H9 (cell line): ENCODE measurements at regions not wholly inside any gene's neighbourhood (a gene's known extent, or its start where the extent isn't known, plus 50 kb on each side); places are given as distances from the start of the nearest gene placed in this dataset.

Source experiments
- DNase-seq: peaks from one replicate; pipeline ENCODE4 v3.0.0-alpha.2; 2017
- H2AFZ ChIP-seq: one replicate; pipeline ENCODE4 v1.6.1; 2013; ENCODE audit warnings: mild to moderate bottlenecking, low read length, control low read depth, moderate library complexity
- H2AK5ac ChIP-seq: 2 replicates; pipeline ENCODE4 v1.6.1; 2013; ENCODE audit warnings: low read length, control low read depth, mixed read lengths; ENCODE audit not compliant: insufficient read length
- H2BK120ac ChIP-seq: one replicate; pipeline ENCODE4 v1.6.1; 2013; ENCODE audit warnings: low read depth, mild to moderate bottlenecking, low read length, control low read depth, inconsistent platforms; ENCODE audit not compliant: poor library complexity, severe bottlenecking
- H2BK12ac ChIP-seq: 2 replicates; pipeline ENCODE4 v1.6.1; 2013; ENCODE audit warnings: low read length, control low read depth, mixed read lengths, low read depth; ENCODE audit not compliant: insufficient read length
- H2BK15ac ChIP-seq: 2 replicates; pipeline ENCODE4 v1.6.1; 2013; ENCODE audit warnings: low read depth, low read length, control low read depth
- H2BK20ac ChIP-seq: one replicate; pipeline ENCODE4 v1.6.1; 2013; ENCODE audit warnings: low read depth, mild to moderate bottlenecking, low read length, control low read depth, inconsistent platforms; ENCODE audit not compliant: poor library complexity, severe bottlenecking
- H2BK5ac ChIP-seq: 2 replicates; pipeline ENCODE4 v1.6.1; 2013; ENCODE audit warnings: low read length, control low read depth, mixed read lengths; ENCODE audit not compliant: insufficient read length
- H3K14ac ChIP-seq: 2 replicates; pipeline ENCODE4 v1.6.1; 2013; ENCODE audit warnings: low read length, control low read depth; ENCODE audit not compliant: insufficient read depth
- H3K18ac ChIP-seq: 2 replicates; pipeline ENCODE4 v1.6.1; 2013; ENCODE audit warnings: low read depth, mild to moderate bottlenecking, mixed read lengths, low read length, control low read depth; ENCODE audit not compliant: insufficient read length
- H3K23ac ChIP-seq: 2 replicates; pipeline ENCODE4 v1.6.1; 2013; ENCODE audit warnings: low read length, control low read depth, mixed read lengths, low read depth; ENCODE audit not compliant: insufficient read length
- H3K23me2 ChIP-seq: 2 replicates; pipeline ENCODE4 v1.6.1; 2013; ENCODE audit warnings: low read depth, mild to moderate bottlenecking, mixed read lengths, low read length, control low read depth; ENCODE audit not compliant: insufficient read length, poor library complexity, severe bottlenecking
- H3K27ac ChIP-seq: 2 replicates; pipeline ENCODE4 v1.5.1; 2013; ENCODE audit warnings: low read length, control low read depth, mixed read lengths, low read depth; ENCODE audit not compliant: insufficient read length
- H3K27me3 ChIP-seq: 2 replicates; pipeline ENCODE4 v1.6.1; 2013; ENCODE audit warnings: low read length, control low read depth, inconsistent platforms; ENCODE audit not compliant: insufficient read depth
- H3K4ac ChIP-seq: 2 replicates; pipeline ENCODE4 v1.6.1; 2013; ENCODE audit warnings: low read depth, mild to moderate bottlenecking, control low read depth, inconsistent platforms, low read length, moderate library complexity
- H3K4me1 ChIP-seq: 2 replicates; pipeline ENCODE4 v1.6.1; 2013; ENCODE audit warnings: low read length, control low read depth, inconsistent platforms; ENCODE audit not compliant: insufficient read depth
- H3K4me2 ChIP-seq: 2 replicates; pipeline ENCODE4 v1.6.1; 2013; ENCODE audit warnings: low read length, control low read depth, mixed read lengths; ENCODE audit not compliant: insufficient read length, insufficient read depth
- H3K56ac ChIP-seq: 2 replicates; pipeline ENCODE4 v1.6.1; 2013; ENCODE audit warnings: low read depth, mild to moderate bottlenecking, mixed read lengths, low read length, control low read depth; ENCODE audit not compliant: insufficient read length
- H3K79me1 ChIP-seq: 2 replicates; pipeline ENCODE4 v1.6.1; 2013; ENCODE audit warnings: low read depth, mild to moderate bottlenecking, moderate library complexity, low read length, control low read depth, inconsistent platforms; ENCODE audit not compliant: insufficient read depth, poor library complexity, severe bottlenecking
- H3K79me2 ChIP-seq: 2 replicates; pipeline ENCODE4 v1.6.1; 2013; ENCODE audit warnings: low read length, control low read depth, inconsistent platforms; ENCODE audit not compliant: insufficient read depth
- H3K9ac ChIP-seq: 2 replicates; pipeline ENCODE4 v1.6.1; 2013; ENCODE audit warnings: low read length, control low read depth, mixed read lengths; ENCODE audit not compliant: insufficient read length; ENCODE audit errors: extremely low read depth
- H3K9me3 ChIP-seq: one replicate; pipeline ENCODE4 v1.6.1; 2013; ENCODE audit warnings: low read depth, low read length, inconsistent platforms; ENCODE audit not compliant: control insufficient read depth
- H3T11ph ChIP-seq: one replicate; pipeline ENCODE4 v1.6.1; 2013; ENCODE audit warnings: mild to moderate bottlenecking, low read length, control low read depth, inconsistent platforms
- H4K20me1 ChIP-seq: one replicate; pipeline ENCODE4 v1.6.1; 2013; ENCODE audit not compliant: control insufficient read depth, insufficient read length, insufficient read depth
- H4K5ac ChIP-seq: 2 replicates; pipeline ENCODE4 v1.6.1; 2013; ENCODE audit warnings: low read depth, mild to moderate bottlenecking, mixed read lengths, low read length, control low read depth; ENCODE audit not compliant: insufficient read length
- H4K8ac ChIP-seq: replicated peaks from 2 replicates; pipeline ENCODE4 v1.6.1; 2013; ENCODE audit warnings: low read length, control low read depth, mixed read lengths, low read depth; ENCODE audit not compliant: insufficient read length
- H4K91ac ChIP-seq: 2 replicates; pipeline ENCODE4 v1.6.1; 2013; ENCODE audit warnings: low read depth, mild to moderate bottlenecking, moderate library complexity, mixed read lengths, low read length, control low read depth; ENCODE audit not compliant: insufficient read length
- H3K27ac Mint-ChIP-seq, 3 experiments: 2 replicates in 2 of 3; 3 replicates in 1 of 3; pipeline ENCODE4 v1.8.0; 2020 to 2021; ENCODE audit warnings: mixed read lengths in 3 of 3, mild to moderate bottlenecking in 1 of 3, moderate library complexity in 1 of 3
- H3K27me3 Mint-ChIP-seq: 2 replicates; pipeline ENCODE4 v1.8.0; 2021; ENCODE audit warnings: low read depth, mild to moderate bottlenecking, moderate library complexity, mixed read lengths
- H3K36me3 Mint-ChIP-seq, 3 experiments: 2 replicates in 2 of 3; 3 replicates in 1 of 3; pipeline ENCODE4 v1.8.0; 2020 to 2021; ENCODE audit warnings: low read depth in 3 of 3, mixed read lengths in 3 of 3; ENCODE audit not compliant: insufficient read depth in 1 of 3
- H3K4me1 Mint-ChIP-seq, 2 experiments: 2 replicates each; pipeline ENCODE4 v1.8.0; 2020; ENCODE audit warnings: mixed read lengths in 2 of 2
- H3K4me3 Mint-ChIP-seq, 2 experiments: 2 replicates in 1 of 2; 3 replicates in 1 of 2; pipeline ENCODE4 v1.8.0; 2020 to 2021; ENCODE audit warnings: mild to moderate bottlenecking in 2 of 2, mixed read lengths in 2 of 2, moderate library complexity in 1 of 2
- H3K9me3 Mint-ChIP-seq, 2 experiments: 2 replicates in 1 of 2; 3 replicates in 1 of 2; pipeline ENCODE4 v1.8.0; 2020; ENCODE audit warnings: mild to moderate bottlenecking in 2 of 2, mixed read lengths in 2 of 2, moderate library complexity in 1 of 2
- CTCF ChIP-seq: fragments of 200-600 bp; sonication (generic); conservative IDR thresholded peaks from 3 replicates; pipeline ENCODE4 v1.8.0; 2021; ENCODE audit warnings: antibody characterized with exemption, mild to moderate bottlenecking
- WGBS: extraction: QIAGEN DNeasy Blood & Tissue Kit; methylation state at CpG from one replicate; pipeline ENCODE4 v1.1.7; 2013; ENCODE audit warnings: missing lambda C conversion rate, low lambda C conversion rate, mixed read lengths; ENCODE audit not compliant: insufficient read length; ENCODE audit errors: extremely low coverage; 5-methylcytosine and 5-hydroxymethylcytosine counted together

GRCh38 chr5:174920906-174921550 is 196.6 kb downstream of the MSX2 start:
- no peak overlapping the region for H4K5ac ChIP-seq
- H2AFZ ChIP-seq: no peak overlapping the region
- peak overlapping the region; percentile 20 for H3K4me2 ChIP-seq
- no peak overlapping the region for H4K8ac ChIP-seq
- Mint-ChIP-seq H3K4me1 (peaks cover 29 to 34% of the 10 kb centered on the region in 2 experiments), H3K36me3 (peaks cover 0 to 3% (median 2%) of the 10 kb centered on the region in 3 experiments; a peak in 2 of 7 replicates), H3K4me3 (peak overlapping the region in 1 of 2 experiments; percentile 22; a peak in 1 of 5 replicates), H3K9me3 (no peaks in the 10 kb centered on the region; a peak in 1 of 5 replicates), H3K27me3 (peaks cover 1% of the 10 kb centered on the region; the same call in 1 of the 2 replicates), H3K27ac (peak overlapping the region in 1 of 3 experiments; percentile 44; a peak in 2 of 7 replicates)
- H3K23me2 ChIP-seq: no peaks in the 10 kb centered on the region
- no peak overlapping the region for H2BK20ac ChIP-seq
- WGBS: no CpG with 5 or more reads among the region's 8 CpGs
- no peaks in the 10 kb centered on the region for H3K79me1 ChIP-seq
- H3K9me3 ChIP-seq: no peaks in the 10 kb centered on the region
- H3K9ac ChIP-seq: no peak overlapping the region
- H2BK12ac ChIP-seq: no peak overlapping the region
- no peaks in the 10 kb centered on the region; the same call in 1 of the 2 replicates for H3K4me1 ChIP-seq
- peak; percentile 80 for DNase-seq
- no peaks in the 10 kb centered on the region for H3K27me3 ChIP-seq
- no peak for TF ChIP-seq CTCF
- no peak overlapping the region for H3K27ac ChIP-seq
- H3K23ac ChIP-seq: no peak overlapping the region
- no peaks in the 10 kb centered on the region for H3K79me2 ChIP-seq
- no peak overlapping the region for H3T11ph ChIP-seq
- no peak overlapping the region for H3K18ac ChIP-seq
- H2BK120ac ChIP-seq: no peak overlapping the region
- no peak overlapping the region for H3K56ac ChIP-seq
- H4K20me1 ChIP-seq: no peaks in the 10 kb centered on the region
- H2BK5ac ChIP-seq: no peak overlapping the region
- H3K14ac ChIP-seq: no peak overlapping the region
- H3K4ac ChIP-seq: no peak overlapping the region
- H2BK15ac ChIP-seq: no peak overlapping the region
- H2AK5ac ChIP-seq: no peak overlapping the region
- H4K91ac ChIP-seq: no peak overlapping the region
